Eye (tissue), 1 donor: ENCODE measurements at regions not wholly inside any gene's neighbourhood (a gene's known extent, or its start where the extent isn't known, plus 50 kb on each side); places are given as distances from the start of the nearest gene placed in this dataset.
A peak's percentile ranks its signal among the peaks of the same experiment; 100 is the strongest.
"Not testable (repeated sequence)": the region's sequence is repeated elsewhere in the genome, so short reads cannot be mapped to it uniquely, and the experiment has no call there.

Source experiments
- DNase-seq: peaks from one replicate; pipeline ENCODE4 v3.0.0-alpha.2; 2015

- DNase-seq = no peak
These were observed 59.3 kb downstream of the GPR88 start for GRCh38 chr1:100597061-100597741.

GRCh38 chr1:100597784-100598183 is 59.8 kb downstream of the GPR88 start:
- no peak for DNase-seq

GRCh38 chr1:100600377-100600776 is 62.4 kb downstream of the GPR88 start:
- DNase-seq = not testable (repeated sequence)

- not testable (repeated sequence) for DNase-seq
These were observed 64.1 kb downstream of the GPR88 start for GRCh38 chr1:100602028-100602427.

DNA sequence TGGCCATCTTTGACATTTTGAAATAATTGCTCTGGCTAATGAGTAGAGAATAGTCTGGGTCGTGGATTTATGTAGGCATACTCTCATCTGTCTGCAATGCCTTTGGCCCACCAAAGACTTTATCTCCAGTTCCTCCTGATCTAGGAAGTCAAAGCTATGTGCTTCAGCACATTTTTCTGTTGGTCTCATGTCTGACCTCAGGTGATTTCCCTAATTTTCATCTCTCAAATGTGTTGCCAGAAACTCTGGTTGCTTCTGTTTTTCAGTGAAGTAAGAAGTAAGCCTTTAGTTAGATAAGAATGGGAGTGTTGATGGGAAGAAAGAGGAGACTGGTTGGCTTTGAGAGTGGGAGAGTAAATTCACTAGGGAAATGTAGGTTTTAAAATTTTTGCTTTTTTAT is 66.4 kb downstream of the GPR88 start:
- no peak for DNase-seq

GRCh38 chr1:100606438-100606837 is 68.5 kb downstream of the GPR88 start:
- peak; percentile 24 for DNase-seq

GRCh38 chr1:100607628-100608240 is 69.8 kb downstream of the GPR88 start:
- no peak for DNase-seq

DNA sequence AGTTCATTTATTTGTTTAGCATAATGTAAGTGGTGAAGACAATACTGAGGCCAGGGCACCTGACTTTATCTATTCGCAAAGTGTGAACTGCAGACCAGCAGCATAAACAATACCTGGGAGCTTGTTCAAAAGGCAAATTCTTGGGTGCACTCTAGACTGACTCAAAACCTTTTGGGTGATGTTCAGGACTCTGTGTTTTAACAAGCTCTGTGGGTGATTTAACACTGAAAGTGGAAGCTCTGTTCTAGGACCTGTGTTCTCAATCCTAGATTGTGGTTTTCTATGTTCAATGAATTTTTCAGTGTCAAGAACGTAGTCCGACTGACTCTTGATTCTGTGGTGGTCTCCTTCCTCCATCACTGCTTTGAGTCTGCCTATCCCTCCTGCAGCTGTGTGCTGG is 71.9 kb downstream of the GPR88 start:
- DNase-seq = no peak

DNA sequence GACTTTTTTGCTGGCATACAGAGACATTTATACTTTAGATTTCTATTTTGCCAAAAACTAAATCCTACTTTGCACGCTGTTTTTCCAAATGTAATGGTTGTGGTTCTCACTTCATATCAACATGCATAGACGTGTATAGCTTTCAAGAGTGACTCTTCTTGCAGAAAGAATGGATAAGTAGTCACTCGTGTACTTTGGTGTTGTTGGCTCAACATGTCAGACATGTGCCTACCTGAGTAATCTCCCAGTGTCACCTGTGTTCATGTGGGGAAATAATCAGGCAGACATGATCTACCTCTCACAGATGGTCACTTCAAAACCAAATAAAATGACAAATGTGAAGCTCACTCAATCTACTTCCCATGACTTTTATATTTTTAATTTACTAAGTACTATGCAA is 73.1 kb downstream of the GPR88 start:
- DNase-seq = no peak

GRCh38 chr1:100612540-100612939 is 74.6 kb downstream of the GPR88 start:
- DNase-seq = no peak

GRCh38 chr1:100613817-100614559 is 76.0 kb downstream of the GPR88 start:
- no peak for DNase-seq

DNA sequence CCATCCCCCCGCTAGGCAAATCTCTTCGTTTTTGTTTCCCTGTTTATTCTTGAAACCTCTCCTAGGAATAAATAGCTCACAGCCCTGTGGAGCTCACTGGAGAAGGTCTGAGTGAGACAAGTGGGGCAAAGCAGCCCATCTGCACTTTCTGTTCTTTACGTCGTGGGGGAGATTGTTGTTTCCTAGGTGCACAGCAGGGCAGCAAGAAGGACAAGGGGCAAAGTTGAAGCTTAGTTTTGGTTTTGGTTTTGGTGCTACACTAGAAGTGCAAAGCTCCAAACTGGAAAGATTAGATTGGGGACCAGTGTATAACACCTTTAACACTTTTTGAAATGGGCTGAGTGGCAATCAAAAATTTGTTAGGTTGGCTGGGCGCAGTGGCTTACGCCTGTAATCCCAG is 76.6 kb downstream of the GPR88 start:
- DNase-seq = no peak

- DNase-seq = no peak
These were observed 77.7 kb downstream of the GPR88 start for GRCh38 chr1:100615686-100616085.

DNA sequence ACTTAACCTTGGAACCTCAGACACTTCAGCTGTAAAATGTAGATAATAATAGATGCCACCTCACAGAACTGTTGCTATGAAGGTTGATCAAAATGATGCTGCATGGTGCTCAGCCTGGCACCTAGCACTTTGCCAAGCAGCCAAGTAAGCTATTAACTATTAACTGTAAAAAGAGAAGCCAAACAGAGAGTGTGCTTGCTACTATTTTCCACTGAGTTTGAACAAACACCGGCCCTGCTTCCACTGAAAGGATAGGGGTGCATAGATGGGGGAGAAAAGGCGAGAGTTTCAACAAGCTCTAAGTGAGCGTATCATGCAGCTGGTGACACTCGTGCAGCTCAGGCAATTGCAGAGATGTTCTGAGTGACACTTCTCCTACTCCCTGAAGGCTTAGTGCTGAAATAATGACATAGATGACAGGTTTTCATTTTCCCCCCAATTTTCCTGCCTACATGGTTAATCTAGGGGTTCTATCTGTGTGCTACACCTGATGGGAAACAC is 78.2 kb downstream of the GPR88 start:
- DNase-seq = no peak

DNA sequence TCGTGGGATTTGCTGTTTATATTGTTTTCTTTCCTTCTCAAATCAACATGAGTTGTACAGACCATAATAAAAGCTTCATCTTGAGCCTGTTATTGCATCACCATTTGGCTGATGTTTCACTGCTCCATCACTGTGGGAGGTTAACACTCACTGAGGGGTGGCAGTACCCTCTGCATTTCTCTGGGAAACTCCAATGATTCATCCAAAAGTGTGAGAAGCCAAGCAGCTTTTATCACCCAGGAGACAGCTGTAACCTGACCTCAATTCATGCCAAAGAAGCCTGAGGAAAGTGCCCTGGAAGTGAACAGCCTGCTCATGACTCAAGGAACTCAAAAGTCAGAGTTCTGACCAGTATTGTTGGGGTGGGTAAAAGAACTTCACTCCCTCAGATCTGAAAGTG is 84.1 kb downstream of the GPR88 start:
- DNase-seq = peak; percentile 54

- DNase-seq = no peak
These were observed 84.6 kb downstream of the GPR88 start for GRCh38 chr1:100622506-100622905.

DNA sequence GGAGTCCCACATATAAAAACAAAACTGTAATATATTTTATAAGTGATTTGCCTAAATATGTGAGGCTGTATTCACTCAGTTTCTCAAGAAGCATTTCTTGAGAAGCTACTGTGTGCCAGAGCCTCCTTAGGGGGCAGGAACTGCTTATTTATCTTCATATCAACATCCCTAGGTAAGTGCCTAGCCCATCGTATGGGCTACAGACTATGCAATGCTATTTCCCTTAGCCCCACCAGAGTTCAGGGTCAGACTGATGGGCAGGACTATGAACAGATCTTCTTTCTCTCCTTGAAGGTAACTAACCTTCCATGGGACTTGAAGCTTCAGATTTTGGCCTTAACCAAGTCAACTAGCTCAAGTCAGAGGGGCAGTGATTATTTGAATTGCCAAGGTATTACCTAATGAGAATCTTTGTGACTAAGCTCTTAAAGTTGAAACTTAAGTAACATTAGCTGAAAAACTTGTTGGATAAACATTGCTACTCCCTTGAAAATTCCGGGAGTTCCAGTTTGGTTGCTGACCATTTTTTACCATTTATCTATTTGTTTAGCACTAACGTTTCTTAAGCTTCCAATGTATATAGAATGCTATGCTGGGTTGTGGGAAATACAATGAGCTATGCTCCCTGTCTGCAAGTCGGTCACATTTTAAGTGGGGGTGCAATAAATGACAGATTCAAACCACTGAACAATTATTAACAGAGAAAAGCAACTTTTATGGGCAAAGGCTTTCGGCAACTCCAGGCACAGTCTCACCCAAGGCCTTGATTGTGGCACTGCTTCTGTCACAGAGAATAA is 85.2 kb downstream of the GPR88 start:
- DNase-seq = no peak

DNA sequence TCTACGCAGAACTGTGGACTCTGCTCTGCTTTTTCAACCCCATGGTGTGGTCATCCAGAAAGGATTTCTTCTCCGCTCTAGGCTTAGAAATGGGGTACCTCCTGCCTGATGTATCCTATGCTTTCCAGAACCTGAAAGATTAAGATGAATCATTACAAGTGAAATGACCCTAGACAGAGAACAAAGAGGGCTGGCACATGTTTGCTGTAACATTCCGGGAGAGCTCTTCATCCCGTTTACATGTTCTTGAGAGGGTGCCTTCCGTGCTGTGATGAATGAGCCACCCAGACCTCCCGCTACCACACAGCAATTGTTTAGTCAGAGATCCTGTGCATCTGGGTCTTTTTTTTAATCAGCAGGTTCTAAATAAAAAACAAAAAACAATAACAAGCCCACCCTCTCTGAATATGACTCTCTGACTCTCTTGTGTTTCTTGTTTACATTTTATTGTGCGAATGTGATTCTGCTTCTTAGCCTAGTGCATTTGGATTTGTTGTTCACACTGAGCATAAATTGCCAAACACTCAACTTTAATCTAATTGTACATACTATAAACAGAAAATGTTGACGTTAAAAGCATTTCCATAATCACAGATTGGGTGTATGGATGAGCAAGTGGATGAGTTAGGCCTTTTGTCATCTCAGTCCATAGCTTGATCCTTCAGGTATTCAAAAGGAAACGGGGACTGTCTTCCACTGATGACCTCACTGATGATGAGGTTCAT is 87.1 kb downstream of the GPR88 start:
- no peak for DNase-seq

DNA sequence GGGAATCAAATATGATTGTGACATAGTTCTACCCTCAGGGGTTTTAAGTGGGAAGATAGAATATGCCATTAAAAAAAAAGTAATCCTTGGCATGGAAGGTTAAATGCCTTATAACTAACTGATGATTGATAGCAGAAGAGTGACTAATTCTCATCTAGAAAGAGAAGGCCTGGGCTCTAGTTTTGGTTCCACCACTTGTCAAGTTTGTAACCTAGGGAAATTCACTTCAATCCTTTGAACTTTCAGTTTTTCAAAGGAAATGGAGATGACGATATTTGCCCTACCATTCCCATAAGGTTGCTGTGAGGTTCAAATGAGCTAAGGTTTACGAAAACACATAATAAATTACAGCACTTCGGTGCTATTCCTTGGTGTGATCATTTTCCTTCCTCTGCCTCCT is 88.5 kb downstream of the GPR88 start:
- no peak for DNase-seq

- no peak for DNase-seq
These were observed 89.2 kb downstream of the GPR88 start for GRCh38 chr1:100627054-100627716.

DNA sequence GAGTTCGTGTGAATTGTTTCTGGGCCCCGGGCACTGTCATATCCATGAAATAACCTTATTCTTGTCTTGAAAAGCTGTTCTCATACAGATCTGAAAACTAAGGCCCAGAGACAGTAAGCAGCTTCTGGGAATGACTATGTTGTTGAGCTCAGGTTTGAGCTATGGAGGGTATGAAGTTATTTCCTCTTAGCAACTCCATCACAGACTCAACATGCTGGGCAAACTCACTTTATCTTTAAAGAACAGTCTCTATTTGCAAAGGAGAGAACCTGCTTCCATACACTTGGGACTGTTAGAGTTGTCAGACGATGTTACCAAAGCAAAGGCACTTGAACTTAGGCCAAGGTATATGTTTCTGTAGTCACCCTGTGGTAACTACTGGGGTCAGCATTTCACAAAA is 90.0 kb downstream of the GPR88 start:
- DNase-seq = no peak

GRCh38 chr1:100628631-100629081 is 90.7 kb downstream of the GPR88 start:
- DNase-seq = no peak
